NCI-H146 treated with DMSO at 0.1 percent for 48 hours (cell line): ENCODE measurements at regions not wholly inside any gene's neighbourhood (a gene's known extent, or its start where the extent isn't known, plus 50 kb on each side); places are given as distances from the start of the nearest gene placed in this dataset.
"Not testable (repeated sequence)": the region's sequence is repeated elsewhere in the genome, so short reads cannot be mapped to it uniquely, and the experiment has no call there.

Experiments
- DNase-seq: peaks from one replicate; lab custom pipeline; 2025; ENCODE audit not compliant: unreplicated experiment; lab: John Stamatoyannopoulos, UW

DNA sequence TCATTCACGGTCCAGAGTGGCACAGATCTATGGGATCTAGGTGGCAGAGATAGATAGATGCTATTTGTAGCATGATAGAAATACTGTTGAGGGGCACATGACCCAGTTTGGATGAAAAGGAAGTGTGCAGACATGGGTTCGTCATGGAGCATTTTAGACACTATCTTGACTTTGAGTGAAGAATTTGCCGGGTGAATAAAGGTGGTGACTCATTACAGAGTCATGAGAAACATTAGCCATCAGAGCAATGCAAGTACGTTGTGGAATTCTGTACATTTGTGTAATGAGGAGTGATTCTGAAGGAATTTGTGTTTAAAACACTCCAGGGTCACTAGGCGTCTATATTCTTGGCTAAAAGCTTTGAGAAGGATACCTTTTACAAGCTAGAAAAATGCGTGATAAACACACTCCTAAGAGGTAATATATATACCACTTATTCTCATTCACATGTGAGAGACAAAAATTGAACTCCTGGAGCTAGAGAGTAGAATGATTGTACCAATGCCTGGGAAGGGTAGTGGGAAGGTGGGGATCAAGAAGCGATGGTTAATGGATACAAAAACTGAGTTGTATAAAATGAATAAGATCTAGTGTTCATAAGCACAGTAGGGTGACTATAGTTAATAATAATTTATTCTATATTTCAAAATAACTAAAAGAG lies 593.7 kb upstream of the LUZP2 start:
- DNase-seq, result no peak

- no peak for DNase-seq
Measured at GRCh38 chr11:23919455-23919854, 577.4 kb upstream of the LUZP2 start.

GRCh38 chr11:23923357-23923756 lies 573.5 kb upstream of the LUZP2 start:
- DNase-seq, result no peak

- DNase-seq, result no peak
Measured at GRCh38 chr11:23924226-23924625, 572.6 kb upstream of the LUZP2 start.

- no peak for DNase-seq
Measured at GRCh38 chr11:23931443-23931842, 565.4 kb upstream of the LUZP2 start.

DNA sequence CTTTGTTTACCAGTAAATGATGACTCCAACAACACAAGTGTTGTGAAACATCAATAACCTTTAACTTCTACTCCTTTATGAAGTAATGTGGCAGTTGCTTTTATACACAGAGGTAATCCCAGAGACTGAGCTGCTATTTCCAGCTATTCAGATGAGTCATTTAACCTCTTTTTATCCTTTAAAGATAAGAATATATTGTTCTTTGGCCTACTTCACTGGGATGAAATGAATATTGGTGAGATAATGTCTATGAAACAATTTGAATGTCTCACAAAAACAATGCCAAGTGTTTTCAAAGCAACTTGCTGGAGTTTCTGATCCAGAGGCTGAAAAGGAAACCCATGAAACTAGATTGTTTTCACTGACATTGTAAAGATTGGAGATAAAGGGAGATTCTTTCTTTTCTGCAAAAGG lies 564.4 kb upstream of the LUZP2 start:
- no peak for DNase-seq

GRCh38 chr11:23933721-23934120 lies 563.1 kb upstream of the LUZP2 start:
- DNase-seq, result no peak

GRCh38 chr11:23934671-23935270 lies 562.1 kb upstream of the LUZP2 start:
- DNase-seq, result not testable (repeated sequence)

DNA sequence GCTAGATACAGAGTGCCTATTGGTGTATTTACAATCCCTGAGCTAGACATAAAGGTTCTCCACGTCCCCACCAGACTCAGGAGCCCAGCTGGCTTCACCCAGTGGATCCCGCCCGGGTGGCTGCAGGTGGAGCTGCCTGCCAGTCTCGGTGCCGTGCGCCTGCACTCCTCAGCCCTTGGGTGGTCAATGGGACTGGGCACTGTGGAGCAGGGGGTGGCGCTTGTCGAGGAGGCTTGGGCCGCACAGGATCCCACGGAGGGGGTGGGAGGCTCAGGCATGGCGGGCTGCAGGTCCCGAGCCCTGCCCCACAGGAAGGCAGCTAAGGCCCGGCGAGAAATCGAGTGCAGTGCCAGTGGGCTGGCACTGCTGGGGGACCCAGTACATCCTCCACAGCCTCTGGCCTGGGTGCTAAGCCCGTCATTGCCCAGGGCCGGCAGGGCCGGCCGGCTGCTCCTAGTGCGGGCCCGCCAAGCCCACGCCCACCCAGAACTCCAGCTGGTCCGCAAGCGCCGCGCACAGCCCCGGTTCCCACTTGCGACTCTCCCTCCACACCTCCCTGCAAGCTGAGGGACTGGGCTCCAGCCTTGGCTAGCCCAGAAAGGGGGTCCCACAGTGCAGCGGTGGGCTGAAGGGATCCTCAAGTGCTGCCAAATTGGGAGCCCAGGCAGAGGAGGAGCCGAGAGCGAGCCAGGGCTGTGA lies 554.6 kb upstream of the LUZP2 start:
- not testable (repeated sequence) for DNase-seq

DNA sequence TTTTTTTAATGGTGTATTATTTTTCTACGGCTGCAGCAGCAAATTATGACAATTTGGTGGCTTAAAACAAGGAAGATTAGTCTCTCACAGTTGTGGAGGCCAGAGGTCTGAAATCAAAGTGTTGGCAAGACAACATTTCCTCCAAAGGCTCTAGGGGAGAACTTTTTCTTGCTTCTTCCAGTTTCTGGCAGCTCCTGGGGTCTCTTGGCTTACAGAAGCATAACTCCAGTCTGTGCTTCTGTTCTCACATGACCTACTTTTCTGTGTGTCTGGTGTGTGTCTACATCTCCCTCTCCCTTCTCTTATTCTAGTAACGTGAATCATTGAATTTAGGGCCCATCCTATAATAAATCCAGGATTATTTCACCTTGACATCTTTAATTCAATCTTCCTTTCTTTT lies 551.9 kb upstream of the LUZP2 start:
- no peak for DNase-seq

DNA sequence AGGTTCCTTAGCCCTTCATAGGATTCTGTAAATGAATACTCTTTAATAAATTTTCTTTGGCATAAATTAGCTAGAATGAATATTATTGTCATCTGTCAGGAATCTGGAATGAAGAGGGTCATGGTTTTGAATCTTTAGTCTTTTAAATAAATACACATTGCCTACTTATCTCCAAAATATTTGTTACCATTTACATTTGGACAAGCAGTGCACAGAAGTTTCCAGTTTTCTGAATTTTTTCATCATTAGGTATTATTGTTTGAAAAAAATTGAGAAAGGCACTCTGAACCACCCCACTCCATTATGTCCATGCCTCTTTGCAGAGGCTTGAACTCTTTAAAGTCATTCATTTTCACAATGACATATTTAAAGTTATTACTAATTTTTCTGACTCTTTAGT lies 549.0 kb upstream of the LUZP2 start:
- no peak for DNase-seq

DNA sequence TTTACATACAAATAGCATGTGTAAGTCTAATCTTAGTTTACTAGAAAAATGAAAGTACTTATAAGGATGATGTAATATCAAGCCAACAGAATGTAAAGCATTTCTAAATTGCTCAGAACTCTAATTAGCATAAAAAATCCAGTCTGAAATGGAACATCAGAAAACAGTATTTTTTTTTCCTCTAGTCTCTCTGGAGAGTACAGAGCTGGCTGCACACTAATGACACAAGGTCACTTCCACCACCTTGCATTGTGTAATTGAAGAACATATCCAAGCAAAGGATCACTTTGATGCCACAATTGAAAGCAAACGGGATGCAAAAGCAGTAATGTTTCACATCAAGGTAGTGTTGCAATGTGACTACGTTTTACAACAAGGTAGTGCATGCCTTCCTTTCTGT lies 548.0 kb upstream of the LUZP2 start:
- DNase-seq, result no peak

DNA sequence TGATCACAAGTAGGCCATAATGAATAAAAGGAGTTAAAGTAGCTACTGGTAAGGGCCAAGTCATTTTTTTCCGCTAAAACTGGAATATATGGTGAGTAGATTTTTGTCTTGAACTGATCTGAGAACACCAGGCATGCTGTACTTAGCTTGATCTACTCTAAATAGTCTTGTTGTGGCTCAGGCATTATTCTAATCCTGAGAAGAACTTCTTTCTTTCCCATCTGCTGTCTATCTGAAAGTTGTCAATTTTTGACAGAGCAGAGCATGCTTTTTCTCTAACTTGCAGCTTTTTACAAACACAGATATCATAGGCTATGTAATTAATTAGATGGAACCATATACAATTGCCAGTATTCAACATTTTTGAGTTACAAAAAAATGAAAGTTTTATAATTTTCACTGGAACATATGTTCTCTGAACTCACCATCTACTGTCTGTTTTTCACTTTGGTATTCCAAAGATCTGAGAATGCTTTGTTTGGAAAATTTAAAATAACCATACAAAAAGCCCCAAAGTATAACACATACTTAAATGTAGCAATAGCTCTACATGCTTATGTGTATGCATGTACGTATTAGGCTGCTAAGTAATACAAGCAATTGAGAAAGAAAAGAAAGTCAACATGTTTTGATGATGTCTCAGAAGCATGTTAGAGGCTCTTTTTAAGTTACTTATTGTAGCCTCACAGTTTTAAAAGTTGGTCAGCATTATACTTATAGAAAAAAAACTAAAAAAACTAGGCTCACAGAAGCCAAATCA lies 542.7 kb upstream of the LUZP2 start:
- no peak for DNase-seq

DNA sequence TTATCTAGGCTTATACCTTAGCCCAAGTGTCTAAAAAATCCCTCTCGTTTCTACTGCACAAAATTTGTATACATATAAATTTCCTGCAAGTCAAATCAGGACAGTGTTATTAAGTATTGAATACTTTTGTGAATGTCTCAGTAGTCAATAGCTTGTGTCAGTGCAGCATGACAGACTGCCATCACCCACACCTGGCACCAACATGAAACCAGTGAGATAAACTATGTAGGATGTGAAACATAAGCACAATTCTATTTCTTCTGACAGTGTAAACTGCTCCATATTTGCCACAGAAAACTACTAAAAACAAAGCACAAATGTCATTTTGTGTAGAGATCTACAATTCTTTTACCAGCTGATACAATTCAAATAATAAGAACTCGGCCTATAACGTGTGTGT lies 542.1 kb upstream of the LUZP2 start:
- DNase-seq, result no peak

GRCh38 chr11:23956586-23956985 lies 540.3 kb upstream of the LUZP2 start:
- DNase-seq, result no peak

DNA sequence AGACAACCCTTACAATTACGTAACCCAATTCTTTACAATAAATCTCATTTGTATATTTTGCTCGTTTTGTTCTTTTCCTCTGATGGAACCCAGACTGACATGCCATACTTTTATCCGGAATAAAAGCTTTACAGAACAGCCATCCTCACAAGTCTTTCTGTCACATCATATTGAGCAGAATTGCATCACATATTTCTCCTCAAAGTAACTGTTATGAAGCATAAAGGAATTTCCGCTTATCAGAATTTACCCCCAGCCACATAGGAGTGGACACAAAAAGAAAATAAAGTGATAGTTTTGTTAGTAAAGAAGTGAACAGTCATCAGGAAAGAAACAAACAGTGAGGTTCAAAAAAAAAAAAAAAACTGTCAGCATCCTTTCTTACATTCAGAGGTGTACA lies 539.5 kb upstream of the LUZP2 start:
- DNase-seq, result no peak

DNA sequence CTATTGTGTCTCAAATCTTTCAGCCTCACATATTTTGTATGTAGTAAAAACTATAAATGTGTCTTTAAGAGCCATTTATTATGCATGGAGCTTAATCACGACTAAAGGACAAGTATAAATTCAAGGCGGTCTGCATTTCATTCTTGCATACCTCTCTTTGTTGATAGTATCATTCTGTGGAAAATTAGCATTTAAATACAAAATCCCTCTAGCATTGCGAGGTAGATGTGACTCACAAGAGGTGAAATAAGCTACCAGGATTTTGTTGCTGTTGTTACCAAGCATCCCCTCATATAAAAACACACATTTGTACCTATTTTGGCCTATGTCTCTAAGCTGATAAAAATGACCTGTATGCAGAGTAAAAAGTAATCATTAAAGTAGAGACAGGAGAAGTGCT lies 537.4 kb upstream of the LUZP2 start:
- DNase-seq, result no peak

- DNase-seq, result no peak
Measured at GRCh38 chr11:23961503-23962338, 535.1 kb upstream of the LUZP2 start.

- no peak for DNase-seq
Measured at GRCh38 chr11:23973244-23973643, 523.6 kb upstream of the LUZP2 start.

DNA sequence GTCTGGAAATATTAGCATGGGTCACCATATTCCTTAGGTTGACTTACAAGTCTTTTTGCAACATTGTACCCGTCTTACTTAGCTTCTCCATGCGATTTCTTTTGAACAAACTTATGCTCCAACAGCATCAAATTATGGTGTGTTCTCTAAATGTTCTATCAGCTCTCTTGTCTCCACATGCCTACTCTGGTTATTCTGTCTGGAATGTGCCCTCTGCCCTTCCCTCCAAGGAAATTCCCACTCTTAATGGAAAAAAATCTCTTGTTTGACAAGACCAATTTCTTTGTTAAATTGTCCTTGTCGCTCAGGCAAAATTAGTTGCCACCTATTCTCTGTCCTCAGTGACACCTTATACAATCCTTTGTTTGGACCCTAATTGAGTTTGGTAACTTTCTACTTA lies 522.8 kb upstream of the LUZP2 start:
- no peak for DNase-seq

GRCh38 chr11:23974601-23975000 lies 522.3 kb upstream of the LUZP2 start:
- no peak for DNase-seq
